ENCODE measurements at regions not wholly inside any gene's neighbourhood (a gene's known extent, or its start where the extent isn't known, plus 50 kb on each side); places are given as distances from the start of the nearest gene placed in this dataset.

DNA sequence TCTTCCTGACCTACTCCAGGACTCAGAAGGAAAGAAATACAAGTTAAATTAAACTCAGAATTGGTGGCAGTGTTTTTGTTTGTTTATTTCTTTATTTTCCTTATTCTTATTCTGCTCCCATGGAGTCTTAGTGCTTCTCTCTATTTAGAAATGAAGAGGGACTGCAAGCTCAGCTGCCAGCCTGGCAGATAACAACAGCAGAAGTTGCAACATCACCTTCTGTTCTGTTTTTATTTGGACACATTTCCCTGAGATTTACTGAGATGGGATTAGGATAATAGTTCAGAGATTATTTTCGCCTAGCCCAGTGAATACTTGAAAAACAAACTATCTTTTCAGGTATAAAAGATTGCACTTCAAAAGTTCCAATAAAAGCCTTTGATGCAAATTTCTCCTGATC, 70.4 kb upstream of the DTNA start:
- no peak for TF ChIP-seq POLR2AphosphoS5 (IDR thresholded peaks at IDR 0.05; ENCODE audit: low read length)
- TF ChIP-seq EZH2 (IDR thresholded peaks at IDR 0.05; ENCODE audit: borderline replicate concordance, control insufficient read depth, low read depth, low read length), result no peak
- TF ChIP-seq RAD21 (IDR thresholded peaks at IDR 0.05; ENCODE audit: insufficient read depth, low read depth, low read length), result no peak
- TF ChIP-seq, protein P1, sequence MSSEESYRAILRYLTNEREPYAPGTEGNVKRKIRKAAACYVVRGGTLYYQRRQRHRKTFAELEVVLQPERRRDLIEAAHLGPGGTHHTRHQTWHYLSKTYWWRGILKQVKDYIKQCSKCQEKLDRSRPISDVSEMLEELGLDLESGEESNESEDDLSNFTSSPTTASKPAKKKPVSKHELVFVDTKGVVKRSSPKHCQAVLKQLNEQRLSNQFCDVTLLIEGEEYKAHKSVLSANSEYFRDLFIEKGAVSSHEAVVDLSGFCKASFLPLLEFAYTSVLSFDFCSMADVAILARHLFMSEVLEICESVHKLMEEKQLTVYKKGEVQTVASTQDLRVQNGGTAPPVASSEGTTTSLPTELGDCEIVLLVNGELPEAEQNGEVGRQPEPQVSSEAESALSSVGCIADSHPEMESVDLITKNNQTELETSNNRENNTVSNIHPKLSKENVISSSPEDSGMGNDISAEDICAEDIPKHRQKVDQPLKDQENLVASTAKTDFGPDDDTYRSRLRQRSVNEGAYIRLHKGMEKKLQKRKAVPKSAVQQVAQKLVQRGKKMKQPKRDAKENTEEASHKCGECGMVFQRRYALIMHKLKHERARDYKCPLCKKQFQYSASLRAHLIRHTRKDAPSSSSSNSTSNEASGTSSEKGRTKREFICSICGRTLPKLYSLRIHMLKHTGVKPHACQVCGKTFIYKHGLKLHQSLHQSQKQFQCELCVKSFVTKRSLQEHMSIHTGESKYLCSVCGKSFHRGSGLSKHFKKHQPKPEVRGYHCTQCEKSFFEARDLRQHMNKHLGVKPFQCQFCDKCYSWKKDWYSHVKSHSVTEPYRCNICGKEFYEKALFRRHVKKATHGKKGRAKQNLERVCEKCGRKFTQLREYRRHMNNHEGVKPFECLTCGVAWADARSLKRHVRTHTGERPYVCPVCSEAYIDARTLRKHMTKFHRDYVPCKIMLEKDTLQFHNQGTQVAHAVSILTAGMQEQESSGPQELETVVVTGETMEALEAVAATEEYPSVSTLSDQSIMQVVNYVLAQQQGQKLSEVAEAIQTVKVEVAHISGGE (CRISPR knock-in tag; IDR thresholded peaks at IDR 0.05), result no peak
- TF ChIP-seq FOS (IDR thresholded peaks at IDR 0.05; ENCODE audit: borderline replicate concordance, extremely low read depth, insufficient read length), result no peak
- no peak for TF ChIP-seq CREM (IDR thresholded peaks at IDR 0.05; ENCODE audit: low read depth)
- TF ChIP-seq PML (IDR thresholded peaks at IDR 0.05; ENCODE audit: low read length), result no peak
- no peak for TF ChIP-seq KDM1A (IDR thresholded peaks at IDR 0.05; ENCODE audit: borderline replicate concordance)
- no peak for TF ChIP-seq MYC (IDR thresholded peaks at IDR 0.05; ENCODE audit: insufficient read depth, insufficient read length, insufficient replicate concordance, low read length, severe bottlenecking)

Data from GM12878 (cell line).